Neural cell (in vitro differentiated cells): ENCODE measurements at regions not wholly inside any gene's neighbourhood (a gene's known extent, or its start where the extent isn't known, plus 50 kb on each side); places are given as distances from the start of the nearest gene placed in this dataset.

Experiments
- H2AFZ ChIP-seq: fragments of 200-600, 300-800 bp; sonication (generic), shearing (Covaris generic); 2 replicates; pipeline ENCODE4 v1.6.0; 2014; ENCODE audit warnings: low read depth, mild to moderate bottlenecking, antibody characterized with exemption, low read length, moderate library complexity
- H3F3A ChIP-seq: fragments of 200-600 bp; shearing (Covaris generic); 2 replicates; pipeline ENCODE4 v1.6.1; 2016; ENCODE audit warnings: mild to moderate bottlenecking, moderate library complexity, mixed read lengths, antibody characterized with exemption, low read length; ENCODE audit not compliant: insufficient read depth, poor library complexity, severe bottlenecking
- H3K27ac ChIP-seq: fragments of 200-600, 300-800 bp; sonication (generic), shearing (Covaris generic); 2 replicates; pipeline ENCODE4 v1.5.1; 2014; ENCODE audit warnings: mild to moderate bottlenecking, low read length, moderate library complexity
- H3K27me3 ChIP-seq: fragments of 300-800, 200-600 bp; sonication (generic), shearing (Covaris generic); 2 replicates; pipeline ENCODE4 v1.6.0; 2014; ENCODE audit warnings: mild to moderate bottlenecking, low read depth, low read length, moderate library complexity; ENCODE audit not compliant: insufficient read depth
- H3K36me3 ChIP-seq: fragments of 300-800, 200-600 bp; sonication (generic), shearing (Covaris generic); 2 replicates; pipeline ENCODE4 v1.5.1; 2014; ENCODE audit warnings: mild to moderate bottlenecking, antibody characterized with exemption, low read length, moderate library complexity; ENCODE audit not compliant: insufficient read depth
- H3K4me2 ChIP-seq: fragments of 300-800, 200-600 bp; sonication (generic), shearing (Covaris generic); 2 replicates; pipeline ENCODE4 v1.6.0; 2014; ENCODE audit warnings: mild to moderate bottlenecking, low read length
- H3K4me3 ChIP-seq: fragments of 300-800, 200-600 bp; sonication (generic), shearing (Covaris generic); 2 replicates; pipeline ENCODE4 v1.5.1; 2014; ENCODE audit warnings: mild to moderate bottlenecking, low read length, moderate library complexity
- H3K79me2 ChIP-seq: fragments of 200-600 bp; shearing (Covaris generic); replicated peaks from 2 replicates; pipeline ENCODE4 v1.6.0; 2014; ENCODE audit warnings: mild to moderate bottlenecking, low read length, moderate library complexity; ENCODE audit not compliant: insufficient read depth
- H3K9ac ChIP-seq: fragments of 300-800, 200-600 bp; sonication (generic), shearing (Covaris generic); 2 replicates; pipeline ENCODE4 v1.6.1; 2016; ENCODE audit warnings: mild to moderate bottlenecking, low read length, mixed read lengths
- H3K9me2 ChIP-seq: fragments of 200-600 bp; shearing (Covaris generic); 2 replicates; pipeline ENCODE4 v1.6.1; 2016; ENCODE audit warnings: mild to moderate bottlenecking, low read length, mixed read lengths; ENCODE audit not compliant: insufficient read depth
- H3K9me3 ChIP-seq: fragments of 200-600, 300-800 bp; sonication (generic), shearing (Covaris generic); 2 replicates; pipeline ENCODE4 v1.6.1; 2016; ENCODE audit warnings: mild to moderate bottlenecking, mixed run types, low read length, moderate library complexity, mixed read lengths
- H4K20me1 ChIP-seq: fragments of 200-600 bp; shearing (Covaris generic); 2 replicates; pipeline ENCODE4 v1.6.1; 2016; ENCODE audit warnings: mild to moderate bottlenecking, mixed run types; ENCODE audit not compliant: insufficient read depth
- EP300 ChIP-seq: fragments of 450-650 bp; conservative IDR thresholded peaks from 2 replicates; pipeline ENCODE4 v1.6.1; 2014; ENCODE audit warnings: antibody characterized with exemption, mild to moderate bottlenecking, moderate library complexity; ENCODE audit not compliant: poor library complexity, severe bottlenecking
- EZH2 ChIP-seq: fragments of 200-600, 300-800 bp; shearing (Covaris generic), sonication (generic); IDR thresholded peaks from 2 replicates; pipeline ENCODE4 v1.6.1; 2014; ENCODE audit warnings: antibody characterized with exemption, low read length, borderline replicate concordance, mild to moderate bottlenecking; ENCODE audit not compliant: insufficient read depth, poor library complexity, severe bottlenecking
- MXI1 ChIP-seq: fragments of 450-650 bp; conservative IDR thresholded peaks from 2 replicates; pipeline ENCODE4 v1.6.1; 2014; ENCODE audit warnings: antibody characterized with exemption, mild to moderate bottlenecking; ENCODE audit not compliant: poor library complexity, severe bottlenecking
- POLR2AphosphoS5 ChIP-seq: IDR thresholded peaks from 2 replicates; pipeline ENCODE4 v1.6.1; 2012
- RAD21 ChIP-seq: fragments of 450-650 bp; conservative IDR thresholded peaks from 2 replicates; pipeline ENCODE4 v1.6.1; 2014; ENCODE audit warnings: antibody characterized with exemption, mild to moderate bottlenecking, moderate library complexity
- SMC3 ChIP-seq: fragments of 450-650 bp; conservative IDR thresholded peaks from 2 replicates; pipeline ENCODE4 v1.6.1; 2014; ENCODE audit warnings: antibody characterized with exemption, mild to moderate bottlenecking, moderate library complexity; ENCODE audit not compliant: poor library complexity
- TAF1 ChIP-seq: IDR thresholded peaks from 2 replicates; pipeline ENCODE4 v1.6.1; 2012; ENCODE audit warnings: low read depth
- TF ChIP-seq, protein P1 (sequence below): IDR thresholded peaks from 2 replicates; pipeline ENCODE4 v1.6.1; 2012; ENCODE audit warnings: borderline replicate concordance
- TF ChIP-seq, protein P2 (sequence below): fragments of 450-650 bp; IDR thresholded peaks from 2 replicates; pipeline ENCODE4 v1.5.1; 2014; ENCODE audit warnings: antibody characterized with exemption, mild to moderate bottlenecking, moderate library complexity; ENCODE audit not compliant: poor library complexity, severe bottlenecking

DNA sequence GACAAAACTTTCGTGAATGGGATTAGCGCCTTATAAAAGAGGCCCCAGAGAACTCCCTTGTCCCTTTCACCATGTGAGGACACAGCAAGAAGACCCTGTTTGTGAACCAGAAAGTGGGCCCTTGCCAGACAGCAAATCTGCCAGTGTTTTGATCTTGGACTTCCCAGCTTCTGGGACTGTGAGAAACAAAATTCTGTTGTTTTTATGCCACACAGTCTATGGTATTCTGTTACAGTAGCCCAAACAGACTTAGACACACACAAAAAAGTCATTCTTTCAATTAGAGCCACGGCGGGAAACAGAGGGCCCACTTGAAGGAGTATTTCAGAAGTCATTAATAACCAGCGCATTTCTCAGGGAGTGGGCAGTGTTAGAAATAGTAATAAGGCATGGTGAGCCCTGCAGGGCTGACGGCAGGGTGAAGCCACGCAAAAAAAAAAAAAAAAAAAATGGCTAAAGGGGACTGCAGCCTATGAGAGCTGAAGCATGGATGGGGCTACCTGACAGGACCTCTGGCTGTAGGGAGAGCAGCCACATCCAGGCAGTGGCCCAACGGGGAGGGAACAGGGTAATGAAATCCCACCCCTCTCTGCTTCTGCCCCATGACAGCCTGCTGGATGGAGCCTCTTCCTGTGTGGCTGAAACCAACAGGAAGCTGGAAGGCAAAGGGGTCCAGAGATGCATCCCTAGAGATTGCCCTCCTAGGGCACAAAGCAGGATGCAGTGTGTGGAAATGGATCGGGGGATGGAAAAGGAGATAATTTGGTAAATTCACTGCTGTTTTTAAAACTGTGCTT is 189.3 kb downstream of the KCNS3 start:
- Histone ChIP-seq H3K4me2 (no peak overlapping the region), H3K36me3 (no peaks in the 10 kb centered on the region), H3K4me3 (no peak overlapping the region), H2AFZ (no peak overlapping the region), H3K9me3 (no peaks in the 10 kb centered on the region), H3F3A (no peaks in the 10 kb centered on the region), H4K20me1 (no peaks in the 10 kb centered on the region), H3K79me2 (no peaks in the 10 kb centered on the region), H3K9me2 (no peaks in the 10 kb centered on the region), H3K27me3 (no peaks in the 10 kb centered on the region), H3K27ac (no peak overlapping the region), H3K9ac (no peak overlapping the region)
- TF ChIP-seq, protein P1, sequence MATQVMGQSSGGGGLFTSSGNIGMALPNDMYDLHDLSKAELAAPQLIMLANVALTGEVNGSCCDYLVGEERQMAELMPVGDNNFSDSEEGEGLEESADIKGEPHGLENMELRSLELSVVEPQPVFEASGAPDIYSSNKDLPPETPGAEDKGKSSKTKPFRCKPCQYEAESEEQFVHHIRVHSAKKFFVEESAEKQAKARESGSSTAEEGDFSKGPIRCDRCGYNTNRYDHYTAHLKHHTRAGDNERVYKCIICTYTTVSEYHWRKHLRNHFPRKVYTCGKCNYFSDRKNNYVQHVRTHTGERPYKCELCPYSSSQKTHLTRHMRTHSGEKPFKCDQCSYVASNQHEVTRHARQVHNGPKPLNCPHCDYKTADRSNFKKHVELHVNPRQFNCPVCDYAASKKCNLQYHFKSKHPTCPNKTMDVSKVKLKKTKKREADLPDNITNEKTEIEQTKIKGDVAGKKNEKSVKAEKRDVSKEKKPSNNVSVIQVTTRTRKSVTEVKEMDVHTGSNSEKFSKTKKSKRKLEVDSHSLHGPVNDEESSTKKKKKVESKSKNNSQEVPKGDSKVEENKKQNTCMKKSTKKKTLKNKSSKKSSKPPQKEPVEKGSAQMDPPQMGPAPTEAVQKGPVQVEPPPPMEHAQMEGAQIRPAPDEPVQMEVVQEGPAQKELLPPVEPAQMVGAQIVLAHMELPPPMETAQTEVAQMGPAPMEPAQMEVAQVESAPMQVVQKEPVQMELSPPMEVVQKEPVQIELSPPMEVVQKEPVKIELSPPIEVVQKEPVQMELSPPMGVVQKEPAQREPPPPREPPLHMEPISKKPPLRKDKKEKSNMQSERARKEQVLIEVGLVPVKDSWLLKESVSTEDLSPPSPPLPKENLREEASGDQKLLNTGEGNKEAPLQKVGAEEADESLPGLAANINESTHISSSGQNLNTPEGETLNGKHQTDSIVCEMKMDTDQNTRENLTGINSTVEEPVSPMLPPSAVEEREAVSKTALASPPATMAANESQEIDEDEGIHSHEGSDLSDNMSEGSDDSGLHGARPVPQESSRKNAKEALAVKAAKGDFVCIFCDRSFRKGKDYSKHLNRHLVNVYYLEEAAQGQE = no peak
- TF ChIP-seq EP300 (no peak), MXI1 (no peak), SMC3 (no peak), EZH2 (no peak), RAD21 (no peak), TAF1 (no peak), POLR2AphosphoS5 (no peak)
- TF ChIP-seq, protein P2, sequence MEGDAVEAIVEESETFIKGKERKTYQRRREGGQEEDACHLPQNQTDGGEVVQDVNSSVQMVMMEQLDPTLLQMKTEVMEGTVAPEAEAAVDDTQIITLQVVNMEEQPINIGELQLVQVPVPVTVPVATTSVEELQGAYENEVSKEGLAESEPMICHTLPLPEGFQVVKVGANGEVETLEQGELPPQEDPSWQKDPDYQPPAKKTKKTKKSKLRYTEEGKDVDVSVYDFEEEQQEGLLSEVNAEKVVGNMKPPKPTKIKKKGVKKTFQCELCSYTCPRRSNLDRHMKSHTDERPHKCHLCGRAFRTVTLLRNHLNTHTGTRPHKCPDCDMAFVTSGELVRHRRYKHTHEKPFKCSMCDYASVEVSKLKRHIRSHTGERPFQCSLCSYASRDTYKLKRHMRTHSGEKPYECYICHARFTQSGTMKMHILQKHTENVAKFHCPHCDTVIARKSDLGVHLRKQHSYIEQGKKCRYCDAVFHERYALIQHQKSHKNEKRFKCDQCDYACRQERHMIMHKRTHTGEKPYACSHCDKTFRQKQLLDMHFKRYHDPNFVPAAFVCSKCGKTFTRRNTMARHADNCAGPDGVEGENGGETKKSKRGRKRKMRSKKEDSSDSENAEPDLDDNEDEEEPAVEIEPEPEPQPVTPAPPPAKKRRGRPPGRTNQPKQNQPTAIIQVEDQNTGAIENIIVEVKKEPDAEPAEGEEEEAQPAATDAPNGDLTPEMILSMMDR = no peak

DNA sequence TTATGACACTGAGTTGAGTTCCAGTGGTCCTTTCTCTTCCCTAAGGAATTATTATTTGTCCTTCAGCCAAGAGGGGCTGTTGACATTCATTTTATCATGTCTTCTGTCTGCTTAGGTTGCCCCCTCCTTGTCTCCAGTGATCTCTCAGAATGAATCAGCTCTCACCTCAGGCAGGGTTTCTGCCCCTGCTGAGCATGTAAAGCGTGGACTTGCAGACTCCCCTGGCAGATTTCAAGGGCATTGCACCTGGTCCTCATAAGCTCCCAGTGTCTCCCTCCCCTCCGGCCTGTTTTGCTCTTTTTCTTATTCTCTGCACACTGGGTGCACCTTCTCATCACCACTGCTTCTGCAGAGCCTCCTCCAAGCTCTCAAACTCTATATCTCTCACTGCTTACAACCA is 188.4 kb downstream of the KCNS3 start:
- H2AFZ ChIP-seq = no peak overlapping the region
- TF ChIP-seq EP300 (no peak), TAF1 (no peak), SMC3 (no peak), RAD21 (no peak), POLR2AphosphoS5 (no peak), MXI1 (no peak), EZH2 (no peak)
- TF ChIP-seq, protein P2 = no peak
- TF ChIP-seq, protein P1 = no peak
- H3K9me2 ChIP-seq = no peaks in the 10 kb centered on the region
- no peaks in the 10 kb centered on the region for H3K9me3 ChIP-seq
- no peak overlapping the region for H3K4me3 ChIP-seq
- H3K4me2 ChIP-seq = no peak overlapping the region
- H3K9ac ChIP-seq = no peak overlapping the region
- H3K27me3 ChIP-seq = no peaks in the 10 kb centered on the region
- no peak overlapping the region for H3K27ac ChIP-seq
- no peaks in the 10 kb centered on the region for H3F3A ChIP-seq
- H3K79me2 ChIP-seq = no peaks in the 10 kb centered on the region
- H3K36me3 ChIP-seq = no peaks in the 10 kb centered on the region
- no peaks in the 10 kb centered on the region for H4K20me1 ChIP-seq
